SU-DHL-6 (cell line): ENCODE measurements at regions not wholly inside any gene's neighbourhood (a gene's known extent, or its start where the extent isn't known, plus 50 kb on each side); places are given as distances from the start of the nearest gene placed in this dataset.

Source experiments
- EZH2phosphoT487 ChIP-seq: fragments of 200-600 bp; sonication (generic), shearing (Covaris generic); conservative IDR thresholded peaks from 2 replicates; pipeline ENCODE4 v1.6.1; 2018; ENCODE audit warnings: mild to moderate bottlenecking, antibody characterized with exemption, low read length, moderate library complexity, mixed read lengths
- TF ChIP-seq, protein P1 (sequence below): fragments of 200-600 bp; sonication (generic); IDR thresholded peaks from one replicate; pipeline ENCODE4 v1.5.1; 2017; ENCODE audit warnings: antibody characterized with exemption, mild to moderate bottlenecking, low read length, moderate library complexity; ENCODE audit not compliant: insufficient read depth, poor library complexity, severe bottlenecking

DNA sequence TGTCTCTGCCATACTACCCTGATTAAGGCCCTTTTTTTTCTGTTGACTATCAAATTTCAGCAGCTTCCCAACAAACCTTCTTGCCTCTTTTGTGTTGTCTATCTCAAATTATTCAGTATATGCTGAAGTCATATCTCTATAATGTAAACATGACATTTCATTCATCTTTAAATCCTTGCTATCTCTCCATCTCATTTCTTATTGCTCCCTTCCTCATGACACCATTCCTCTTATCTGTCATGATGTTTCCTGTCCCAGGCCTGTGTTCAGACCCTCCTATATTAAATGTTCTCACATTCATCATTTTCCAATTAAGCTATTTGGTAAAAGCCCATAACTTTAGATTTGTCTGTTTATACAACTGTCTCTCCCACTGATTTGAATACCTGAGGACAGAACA, 482.6 kb downstream of the EPM2A start:
- TF ChIP-seq, protein P1, sequence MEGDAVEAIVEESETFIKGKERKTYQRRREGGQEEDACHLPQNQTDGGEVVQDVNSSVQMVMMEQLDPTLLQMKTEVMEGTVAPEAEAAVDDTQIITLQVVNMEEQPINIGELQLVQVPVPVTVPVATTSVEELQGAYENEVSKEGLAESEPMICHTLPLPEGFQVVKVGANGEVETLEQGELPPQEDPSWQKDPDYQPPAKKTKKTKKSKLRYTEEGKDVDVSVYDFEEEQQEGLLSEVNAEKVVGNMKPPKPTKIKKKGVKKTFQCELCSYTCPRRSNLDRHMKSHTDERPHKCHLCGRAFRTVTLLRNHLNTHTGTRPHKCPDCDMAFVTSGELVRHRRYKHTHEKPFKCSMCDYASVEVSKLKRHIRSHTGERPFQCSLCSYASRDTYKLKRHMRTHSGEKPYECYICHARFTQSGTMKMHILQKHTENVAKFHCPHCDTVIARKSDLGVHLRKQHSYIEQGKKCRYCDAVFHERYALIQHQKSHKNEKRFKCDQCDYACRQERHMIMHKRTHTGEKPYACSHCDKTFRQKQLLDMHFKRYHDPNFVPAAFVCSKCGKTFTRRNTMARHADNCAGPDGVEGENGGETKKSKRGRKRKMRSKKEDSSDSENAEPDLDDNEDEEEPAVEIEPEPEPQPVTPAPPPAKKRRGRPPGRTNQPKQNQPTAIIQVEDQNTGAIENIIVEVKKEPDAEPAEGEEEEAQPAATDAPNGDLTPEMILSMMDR: no peak
- no peak for TF ChIP-seq EZH2phosphoT487
